ENCODE measurements at regions not wholly inside any gene's neighbourhood (a gene's known extent, or its start where the extent isn't known, plus 50 kb on each side); places are given as distances from the start of the nearest gene placed in this dataset.

GRCh38 chr21:23218667-23219066 is 2220.5 kb downstream of the NCAM2 start:
- no peak overlapping the region for H3K27ac ChIP-seq
- TF ChIP-seq, protein P1, sequence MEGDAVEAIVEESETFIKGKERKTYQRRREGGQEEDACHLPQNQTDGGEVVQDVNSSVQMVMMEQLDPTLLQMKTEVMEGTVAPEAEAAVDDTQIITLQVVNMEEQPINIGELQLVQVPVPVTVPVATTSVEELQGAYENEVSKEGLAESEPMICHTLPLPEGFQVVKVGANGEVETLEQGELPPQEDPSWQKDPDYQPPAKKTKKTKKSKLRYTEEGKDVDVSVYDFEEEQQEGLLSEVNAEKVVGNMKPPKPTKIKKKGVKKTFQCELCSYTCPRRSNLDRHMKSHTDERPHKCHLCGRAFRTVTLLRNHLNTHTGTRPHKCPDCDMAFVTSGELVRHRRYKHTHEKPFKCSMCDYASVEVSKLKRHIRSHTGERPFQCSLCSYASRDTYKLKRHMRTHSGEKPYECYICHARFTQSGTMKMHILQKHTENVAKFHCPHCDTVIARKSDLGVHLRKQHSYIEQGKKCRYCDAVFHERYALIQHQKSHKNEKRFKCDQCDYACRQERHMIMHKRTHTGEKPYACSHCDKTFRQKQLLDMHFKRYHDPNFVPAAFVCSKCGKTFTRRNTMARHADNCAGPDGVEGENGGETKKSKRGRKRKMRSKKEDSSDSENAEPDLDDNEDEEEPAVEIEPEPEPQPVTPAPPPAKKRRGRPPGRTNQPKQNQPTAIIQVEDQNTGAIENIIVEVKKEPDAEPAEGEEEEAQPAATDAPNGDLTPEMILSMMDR (IDR thresholded peaks at IDR 0.05), result no peak
- no peaks in the 10 kb centered on the region for H3K4me1 ChIP-seq
- no peak for DNase-seq
- H3K9me3 ChIP-seq, result peaks cover 0 to 1% of the 10 kb centered on the region in 2 donors
- H3K27me3 ChIP-seq, result no peaks in the 10 kb centered on the region
- intact Hi-C loops (cut with DNase I), result no loop called here
- no peak for ATAC-seq
- H3K36me3 ChIP-seq, result no peaks in the 10 kb centered on the region
- no peak overlapping the region for H3K4me3 ChIP-seq

- Histone ChIP-seq H3K4me3 (no peak overlapping the region), H3K36me3 (no peaks in the 10 kb centered on the region), H3K9me3 (peaks cover 0 to 12% of the 10 kb centered on the region in 2 donors), H3K4me1 (no peaks in the 10 kb centered on the region), H3K27me3 (no peaks in the 10 kb centered on the region), H3K27ac (no peak overlapping the region)
- intact Hi-C loops (cut with DNase I), result no loop called here
- TF ChIP-seq, protein P1 (IDR thresholded peaks at IDR 0.05), result no peak
- DNase-seq (no peak), ATAC-seq (no peak)
These were observed 2219.4 kb downstream of the NCAM2 start for GRCh38 chr21:23217597-23217996.

DNA sequence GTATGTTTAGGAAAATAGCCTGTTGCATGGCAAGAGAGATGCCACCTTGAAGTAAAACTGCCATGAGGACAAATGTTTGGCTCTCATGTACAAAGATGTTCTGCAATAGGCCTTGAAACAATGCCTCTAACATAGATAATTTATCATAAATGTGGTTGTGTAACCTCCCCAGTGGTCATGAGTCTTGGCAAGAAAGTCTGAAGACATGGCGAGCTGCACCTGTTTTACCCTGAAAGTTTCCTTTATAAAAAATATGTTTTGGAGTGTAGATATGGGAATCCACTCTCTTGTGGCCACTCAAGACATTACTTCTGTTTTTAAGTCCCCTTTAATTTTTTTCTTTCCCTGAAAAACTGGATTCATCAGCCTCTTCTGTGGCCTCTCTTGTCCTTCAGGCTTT is 2217.1 kb downstream of the NCAM2 start:
- H3K36me3 ChIP-seq, result no peaks in the 10 kb centered on the region
- intact Hi-C loops (cut with DNase I), result no loop called here
- H3K27me3 ChIP-seq, result no peaks in the 10 kb centered on the region
- ATAC-seq, result no peak
- DNase-seq, result no peak
- H3K4me1 ChIP-seq, result no peaks in the 10 kb centered on the region
- H3K27ac ChIP-seq, result no peak overlapping the region
- H3K4me3 ChIP-seq, result no peak overlapping the region
- TF ChIP-seq, protein P1 (IDR thresholded peaks at IDR 0.05), result no peak
- H3K9me3 ChIP-seq, result peaks cover 0 to 15% of the 10 kb centered on the region in 2 donors
